Mesothelial cell of epicardium (in vitro differentiated cells): ENCODE measurements at regions not wholly inside any gene's neighbourhood (a gene's known extent, or its start where the extent isn't known, plus 50 kb on each side); places are given as distances from the start of the nearest gene placed in this dataset.
"Not testable (repeated sequence)": the region's sequence is repeated elsewhere in the genome, so short reads cannot be mapped to it uniquely, and the experiment has no call there.

Source experiments
- DNase-seq, 2 experiments: peaks; one replicate each; pipeline ENCODE4 v3.0.0; 2021; ENCODE audit warnings: low spot score in 2 of 2; ENCODE audit not compliant: unreplicated experiment in 2 of 2
- H3K27ac Mint-ChIP-seq: 2 replicates; pipeline ENCODE4 v1.8.0; 2021; ENCODE audit warnings: mixed read lengths
- H3K27me3 Mint-ChIP-seq: 2 replicates; pipeline ENCODE4 v1.8.0; 2021; ENCODE audit warnings: low read depth, mixed read lengths
- H3K36me3 Mint-ChIP-seq: 2 replicates; pipeline ENCODE4 v1.8.0; 2021; ENCODE audit warnings: mixed read lengths
- H3K4me1 Mint-ChIP-seq: 2 replicates; pipeline ENCODE4 v1.8.0; 2021; ENCODE audit warnings: mixed read lengths
- H3K4me3 Mint-ChIP-seq: 2 replicates; pipeline ENCODE4 v1.8.0; 2021; ENCODE audit warnings: mild to moderate bottlenecking, moderate library complexity, mixed read lengths
- H3K9me3 Mint-ChIP-seq: 2 replicates; pipeline ENCODE4 v1.8.0; 2021; ENCODE audit warnings: mixed read lengths
- TF ChIP-seq, protein P1 (sequence below): fragments of 200-600 bp; sonication (generic); IDR thresholded peaks from one replicate; pipeline ENCODE4 v1.5.0; 2021; ENCODE audit warnings: antibody characterized with exemption; ENCODE audit not compliant: unreplicated experiment

DNA sequence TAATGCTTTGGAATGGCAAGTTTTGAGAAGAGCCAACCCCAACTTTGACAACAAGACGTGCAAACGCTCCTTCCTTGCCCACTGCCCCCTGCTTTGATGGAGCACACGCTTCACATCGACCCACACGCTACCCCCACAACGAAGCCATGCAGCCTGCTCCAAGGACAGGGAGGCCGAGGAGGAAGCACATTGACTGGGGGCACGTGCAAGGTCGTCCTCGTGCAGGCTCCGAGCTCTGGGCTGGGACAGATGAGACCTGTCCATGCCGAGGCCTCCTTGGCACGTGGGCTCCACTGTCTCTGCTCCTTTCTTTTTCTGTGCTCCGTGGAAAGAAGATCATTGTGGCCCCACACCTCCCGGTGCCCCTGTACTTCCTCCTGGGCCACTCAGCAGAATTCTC lies 309.0 kb downstream of the TEX29 start:
- H3K9me3 Mint-ChIP-seq: no peaks in the 10 kb centered on the region
- no peaks in the 10 kb centered on the region for H3K36me3 Mint-ChIP-seq
- no peak overlapping the region for H3K27ac Mint-ChIP-seq
- DNase-seq: no peak
- peaks cover 1% of the 10 kb centered on the region for H3K4me1 Mint-ChIP-seq
- no peak overlapping the region for H3K4me3 Mint-ChIP-seq
- TF ChIP-seq, protein P1, sequence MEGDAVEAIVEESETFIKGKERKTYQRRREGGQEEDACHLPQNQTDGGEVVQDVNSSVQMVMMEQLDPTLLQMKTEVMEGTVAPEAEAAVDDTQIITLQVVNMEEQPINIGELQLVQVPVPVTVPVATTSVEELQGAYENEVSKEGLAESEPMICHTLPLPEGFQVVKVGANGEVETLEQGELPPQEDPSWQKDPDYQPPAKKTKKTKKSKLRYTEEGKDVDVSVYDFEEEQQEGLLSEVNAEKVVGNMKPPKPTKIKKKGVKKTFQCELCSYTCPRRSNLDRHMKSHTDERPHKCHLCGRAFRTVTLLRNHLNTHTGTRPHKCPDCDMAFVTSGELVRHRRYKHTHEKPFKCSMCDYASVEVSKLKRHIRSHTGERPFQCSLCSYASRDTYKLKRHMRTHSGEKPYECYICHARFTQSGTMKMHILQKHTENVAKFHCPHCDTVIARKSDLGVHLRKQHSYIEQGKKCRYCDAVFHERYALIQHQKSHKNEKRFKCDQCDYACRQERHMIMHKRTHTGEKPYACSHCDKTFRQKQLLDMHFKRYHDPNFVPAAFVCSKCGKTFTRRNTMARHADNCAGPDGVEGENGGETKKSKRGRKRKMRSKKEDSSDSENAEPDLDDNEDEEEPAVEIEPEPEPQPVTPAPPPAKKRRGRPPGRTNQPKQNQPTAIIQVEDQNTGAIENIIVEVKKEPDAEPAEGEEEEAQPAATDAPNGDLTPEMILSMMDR: no peak
- peaks cover 55% of the 10 kb centered on the region for H3K27me3 Mint-ChIP-seq

DNA sequence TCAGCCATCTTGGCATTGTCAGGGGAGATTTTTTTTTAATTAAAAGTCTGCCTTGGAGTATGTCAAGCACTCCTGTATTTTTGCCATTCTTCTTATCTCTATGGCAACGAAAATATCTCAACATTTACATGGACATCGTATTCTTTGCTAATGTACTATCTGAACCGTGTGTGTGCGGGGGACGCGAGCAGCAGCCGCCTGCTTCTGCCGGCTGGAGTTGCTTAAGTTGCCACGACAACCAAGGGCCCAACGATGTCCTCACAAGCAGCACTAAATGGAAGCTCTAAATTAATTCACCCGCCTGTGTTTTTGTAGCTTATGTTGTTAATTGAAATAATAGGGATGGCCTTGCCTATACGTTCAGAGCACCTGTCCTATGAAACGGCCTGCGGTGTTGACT lies 309.5 kb downstream of the TEX29 start:
- H3K36me3 Mint-ChIP-seq: no peaks in the 10 kb centered on the region
- TF ChIP-seq, protein P1: no peak

DNA sequence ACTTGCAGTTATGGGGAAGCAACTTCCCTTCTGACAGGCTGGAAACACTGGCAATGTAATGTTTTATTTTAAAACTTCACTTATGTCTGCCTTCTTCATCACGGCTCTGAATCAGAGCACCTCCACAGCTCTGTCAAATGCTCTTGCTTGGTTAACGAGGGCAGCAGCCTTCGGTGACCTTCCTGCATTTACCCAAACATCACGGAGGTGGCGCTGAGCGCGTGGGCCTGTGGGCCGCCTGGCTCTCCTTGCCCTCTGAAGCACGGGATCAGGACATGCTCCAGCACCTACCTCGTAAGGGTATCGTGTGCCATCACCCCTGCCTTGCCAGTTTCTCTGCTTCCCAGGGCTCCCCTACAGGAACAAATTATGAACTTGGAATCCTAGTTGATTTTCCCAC lies 310.0 kb downstream of the TEX29 start:
- Mint-ChIP-seq H3K9me3 (no peaks in the 10 kb centered on the region), H3K36me3 (no peaks in the 10 kb centered on the region), H3K27ac (no peak overlapping the region), H3K27me3 (peaks cover 60% of the 10 kb centered on the region), H3K4me3 (no peak overlapping the region), H3K4me1 (peaks cover 1% of the 10 kb centered on the region)
- no peak for DNase-seq
- TF ChIP-seq, protein P1: no peak

More for the DNA sequence above, 309.5 kb downstream of the TEX29 start:
- H3K27ac Mint-ChIP-seq: no peak overlapping the region
- H3K4me1 Mint-ChIP-seq: peaks cover 1% of the 10 kb centered on the region
- no peak overlapping the region for H3K4me3 Mint-ChIP-seq
- H3K27me3 Mint-ChIP-seq: peaks cover 59% of the 10 kb centered on the region
- no peaks in the 10 kb centered on the region for H3K9me3 Mint-ChIP-seq
- DNase-seq: no peak

DNA sequence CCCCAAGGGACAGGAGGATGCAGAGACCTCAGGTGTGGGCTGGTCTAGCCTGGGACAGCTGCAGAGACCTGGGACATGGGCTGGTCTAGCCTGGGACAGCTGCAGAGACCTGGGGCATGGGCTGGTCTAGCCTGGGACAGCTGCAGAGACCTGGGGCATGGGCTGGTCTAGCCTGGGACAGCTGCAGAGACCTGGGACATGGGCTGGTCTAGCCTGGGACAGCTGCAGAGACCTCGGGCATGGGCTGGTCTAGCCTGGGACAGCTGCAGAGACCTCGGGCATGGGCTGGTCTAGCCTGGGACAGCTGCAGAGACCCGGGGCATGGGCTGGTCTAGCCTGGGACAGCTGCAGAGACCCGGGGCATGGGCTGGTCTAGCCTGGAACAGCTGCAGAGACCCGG lies 310.8 kb downstream of the TEX29 start:
- not testable (repeated sequence) for H3K4me3 Mint-ChIP-seq, H3K36me3 Mint-ChIP-seq, H3K9me3 Mint-ChIP-seq, H3K4me1 Mint-ChIP-seq, DNase-seq, H3K27ac Mint-ChIP-seq
- H3K27me3 Mint-ChIP-seq: peaks cover 67% of the 10 kb centered on the region

DNA sequence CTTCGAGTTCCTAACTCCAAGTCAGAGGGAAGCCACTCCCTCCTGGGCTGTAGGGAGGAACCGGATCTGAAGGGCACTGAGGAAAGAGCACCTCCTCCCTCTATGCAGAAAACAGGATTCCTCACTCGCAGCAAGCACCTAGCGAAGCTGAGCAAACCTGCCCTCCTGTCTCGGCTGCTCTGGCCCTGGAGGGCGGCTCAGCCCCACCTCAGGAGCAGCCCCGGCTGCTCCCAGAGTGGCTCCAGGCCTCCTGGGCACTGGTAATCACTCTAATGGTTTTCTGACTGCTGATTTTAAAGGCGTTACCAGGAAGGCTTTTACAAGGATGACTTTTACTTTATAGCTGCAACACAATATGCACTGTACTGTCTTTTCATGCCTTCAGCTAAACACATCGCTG lies 312.5 kb downstream of the TEX29 start:
- Mint-ChIP-seq H3K27ac (no peak overlapping the region), H3K4me1 (peaks cover 1% of the 10 kb centered on the region), H3K27me3 (peaks cover 67% of the 10 kb centered on the region), H3K36me3 (no peaks in the 10 kb centered on the region), H3K9me3 (no peaks in the 10 kb centered on the region), H3K4me3 (no peak overlapping the region)
- TF ChIP-seq, protein P1: no peak
- no peak for DNase-seq

DNA sequence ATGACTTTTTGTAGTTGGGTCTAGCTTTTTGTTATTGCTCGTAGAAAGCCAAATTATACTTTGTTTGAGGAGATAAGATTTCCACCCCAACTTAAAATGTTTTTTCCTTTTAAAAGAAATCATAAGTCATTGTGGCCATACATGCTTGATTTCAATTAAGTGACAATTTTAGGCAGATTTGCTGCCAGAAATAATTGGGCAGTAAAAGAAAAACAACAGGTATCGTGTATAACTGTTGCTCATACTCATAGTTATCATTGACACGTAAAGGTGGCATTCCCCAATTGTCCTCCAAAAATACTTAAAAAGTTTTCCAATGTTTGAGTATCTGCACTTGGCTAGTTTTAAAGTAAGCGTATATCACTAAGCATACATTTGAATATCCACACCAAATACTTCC lies 313.0 kb downstream of the TEX29 start:
- TF ChIP-seq, protein P1: no peak
- Mint-ChIP-seq H3K4me3 (no peak overlapping the region), H3K27ac (no peak overlapping the region), H3K27me3 (peaks cover 65% of the 10 kb centered on the region), H3K36me3 (no peaks in the 10 kb centered on the region), H3K4me1 (peaks cover 1% of the 10 kb centered on the region), H3K9me3 (no peaks in the 10 kb centered on the region)
- DNase-seq: no peak
